HG03565 (cell line): ENCODE measurements at regions not wholly inside any gene's neighbourhood (a gene's known extent, or its start where the extent isn't known, plus 50 kb on each side); places are given as distances from the start of the nearest gene placed in this dataset.

Experiments used
- ATAC-seq: cut with Tn5 transposase; IDR thresholded peaks from one replicate; pipeline ENCODE4 v1.9.1; 2021; ENCODE audit warnings: mild to moderate bottlenecking, moderate library complexity; ENCODE audit not compliant: unreplicated experiment

- no peak for ATAC-seq
Measured at GRCh38 chr22:49574205-49574880, 253.3 kb downstream of the BRD1 start.

DNA sequence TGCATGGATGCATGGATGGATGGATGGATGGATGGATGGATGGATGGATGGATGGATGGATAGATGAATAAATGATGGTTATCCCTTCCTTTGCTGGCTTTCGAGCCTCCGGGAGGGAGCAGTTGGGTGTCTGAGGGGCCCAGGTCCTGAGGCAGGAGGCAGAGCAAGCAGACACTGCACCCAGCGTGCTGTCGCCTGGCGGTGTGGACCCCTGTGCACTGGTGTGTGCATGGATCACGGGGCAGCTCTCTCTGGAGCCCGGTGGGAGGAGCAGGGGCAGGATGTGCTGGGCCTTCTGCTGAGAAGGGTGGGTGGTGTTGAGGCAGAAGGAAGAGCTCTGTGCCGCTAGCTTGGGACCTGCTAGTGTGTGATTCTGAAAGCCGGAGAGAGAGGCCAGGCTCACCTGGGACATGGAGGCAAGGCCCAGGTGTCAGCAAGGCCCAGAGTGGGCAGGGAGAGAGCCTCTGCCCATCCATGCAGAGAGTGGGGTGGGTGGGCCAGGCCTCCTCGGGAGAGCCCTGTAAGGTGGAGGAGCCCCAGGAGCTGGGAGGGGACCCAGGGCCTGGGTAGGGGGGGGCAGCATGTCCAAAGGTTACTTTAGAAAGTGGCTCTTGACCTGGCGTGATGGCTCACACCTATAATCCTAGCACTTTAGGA is 254.4 kb downstream of the BRD1 start:
- no peak for ATAC-seq

- ATAC-seq = no peak
Measured at GRCh38 chr22:49571326-49571725, 256.3 kb downstream of the BRD1 start.

- ATAC-seq = no peak
Measured at GRCh38 chr22:49570032-49570848, 257.4 kb downstream of the BRD1 start.

DNA sequence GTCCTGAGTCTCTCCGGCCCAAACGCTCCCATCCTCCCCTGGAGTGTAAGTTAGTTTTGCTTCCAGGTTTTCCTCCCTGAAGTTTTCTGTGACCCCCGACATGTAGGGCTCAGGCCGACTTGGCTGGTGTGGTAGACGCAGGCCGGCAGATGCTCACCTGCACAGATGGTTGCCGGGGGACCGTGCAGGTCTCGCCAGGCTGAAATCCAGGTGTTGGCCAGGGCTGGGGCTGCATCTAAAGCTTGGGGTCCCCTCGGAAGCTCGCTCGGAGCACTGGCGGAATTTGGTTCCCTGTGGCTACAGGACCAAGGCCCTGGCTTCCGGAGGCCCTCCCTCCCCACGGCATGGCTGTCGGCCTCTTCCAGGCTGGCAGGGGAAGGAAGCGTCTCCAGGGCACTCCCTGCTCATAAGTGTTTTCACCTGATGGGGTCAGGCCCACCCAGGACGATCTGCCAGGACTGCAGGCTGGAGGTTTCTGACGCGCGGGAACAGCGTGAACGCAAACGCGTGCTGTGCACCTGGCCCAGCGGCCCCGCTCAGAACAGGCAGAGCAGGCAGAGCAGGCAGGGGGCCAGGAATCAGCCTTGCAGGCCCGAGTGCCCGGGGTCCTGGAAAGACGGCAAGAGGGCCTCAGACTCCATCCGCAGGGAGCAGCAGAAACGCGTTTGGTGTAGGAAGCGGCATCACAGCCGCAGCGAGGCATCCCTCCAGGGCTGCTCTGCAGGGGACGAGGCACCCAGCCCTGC is 258.2 kb downstream of the BRD1 start:
- no peak for ATAC-seq

GRCh38 chr22:49568751-49569285 is 258.9 kb downstream of the BRD1 start:
- no peak for ATAC-seq

DNA sequence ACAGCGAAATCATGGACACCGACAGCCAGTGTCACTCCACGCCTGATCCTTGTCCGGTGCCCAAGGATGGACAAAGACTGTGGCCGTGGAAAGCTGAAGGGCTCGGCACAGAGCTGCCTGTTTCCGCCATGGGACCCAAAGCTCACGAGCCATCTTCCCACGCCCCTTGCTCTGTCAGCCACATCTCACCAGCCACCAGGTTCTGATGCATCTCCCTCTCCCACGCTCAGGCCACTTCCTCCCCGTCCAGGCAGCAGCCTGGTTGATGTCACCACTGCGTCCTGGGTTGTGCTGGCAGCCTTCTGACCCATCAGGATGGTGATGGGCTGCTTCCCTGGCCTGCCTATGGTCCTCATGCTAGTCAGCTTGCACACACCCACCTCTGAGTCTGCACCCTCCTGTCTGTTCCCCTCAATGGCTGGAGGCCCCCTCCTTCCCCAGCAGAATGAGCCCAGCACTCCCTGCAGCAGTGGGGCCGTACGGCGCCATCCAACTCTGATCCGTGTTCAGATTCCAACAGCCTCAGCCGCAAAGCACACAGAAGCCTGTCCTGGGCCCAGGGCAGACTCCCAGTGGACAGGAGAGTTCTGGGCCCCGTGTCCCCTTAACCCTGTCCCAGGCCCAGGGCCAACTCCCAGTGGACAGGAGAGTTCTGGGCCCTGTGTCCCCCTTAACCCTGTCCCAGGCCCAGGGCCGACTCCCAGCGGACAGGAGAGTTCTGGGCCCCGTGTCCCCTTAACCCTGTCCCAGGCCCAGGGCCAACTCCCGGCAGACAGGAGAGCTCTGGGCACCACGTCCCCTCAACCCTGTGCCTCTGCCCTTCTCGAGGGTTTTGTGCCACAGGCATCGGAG is 259.5 kb downstream of the BRD1 start:
- ATAC-seq = no peak

DNA sequence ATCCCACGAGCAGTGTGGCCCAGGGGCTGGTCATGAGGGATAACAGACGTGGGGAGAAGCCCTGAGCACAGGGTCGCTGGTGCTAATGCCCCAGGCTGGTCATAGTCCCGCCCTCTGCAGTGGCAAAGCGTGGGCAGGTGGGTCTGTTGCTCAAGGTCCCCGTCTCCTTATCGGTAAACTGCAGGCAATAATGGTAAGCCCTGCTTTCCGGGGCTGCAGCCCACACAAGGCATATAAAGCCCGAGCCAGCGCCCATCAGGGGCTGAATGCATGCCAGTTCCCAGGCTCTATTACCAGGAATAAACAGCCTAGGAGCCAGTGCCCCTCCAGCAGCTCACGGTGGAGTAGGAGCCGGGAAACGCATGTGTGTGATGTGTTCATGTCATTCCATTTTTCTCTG is 261.0 kb downstream of the BRD1 start:
- no peak for ATAC-seq

- no peak for ATAC-seq
Measured at GRCh38 chr22:49566141-49566541, 261.5 kb downstream of the BRD1 start.

DNA sequence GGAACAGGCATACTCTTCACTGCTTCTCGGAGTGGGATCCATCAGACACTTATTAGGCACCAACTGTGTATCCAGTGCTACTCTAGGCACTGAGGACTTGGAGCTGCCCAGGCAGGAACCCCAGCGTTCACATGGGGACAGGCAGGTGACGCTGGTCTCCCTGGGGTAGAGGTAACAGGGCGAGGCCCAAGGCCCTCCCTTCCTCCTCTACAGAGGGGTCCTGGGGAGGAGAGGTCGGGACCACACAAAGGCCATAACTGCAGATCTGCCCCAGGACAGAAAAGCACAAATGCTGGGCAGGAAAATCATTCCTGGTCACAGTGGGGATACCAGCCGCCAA is 262.2 kb downstream of the BRD1 start:
- ATAC-seq = no peak

- ATAC-seq = no peak
Measured at GRCh38 chr22:49564666-49565515, 262.8 kb downstream of the BRD1 start.

GRCh38 chr22:49564054-49564453 is 263.6 kb downstream of the BRD1 start:
- ATAC-seq = no peak

DNA sequence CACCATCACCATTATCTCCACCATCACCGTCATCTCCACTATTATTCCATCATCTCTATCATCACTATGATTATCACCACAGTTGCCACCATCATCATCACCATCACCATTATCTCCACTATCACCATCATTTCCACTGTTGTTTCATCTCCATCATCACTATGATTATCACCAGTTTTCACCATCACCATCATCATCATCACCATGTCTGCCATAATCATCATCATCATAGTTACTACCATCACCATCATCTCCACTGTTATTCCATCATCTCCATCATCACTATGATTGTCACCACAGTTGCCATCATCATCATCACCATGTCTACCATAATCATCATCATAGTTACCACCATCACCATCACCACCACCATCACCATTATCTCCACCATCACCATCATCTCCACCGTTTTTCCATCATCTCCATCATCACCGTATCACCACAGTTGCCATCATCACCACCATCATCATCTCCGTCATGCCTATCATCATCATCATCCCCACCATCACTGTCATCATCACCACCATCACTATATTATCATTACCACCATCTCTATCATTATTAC is 264.9 kb downstream of the BRD1 start:
- ATAC-seq = no peak

- no peak for ATAC-seq
Measured at GRCh38 chr22:49561976-49562375, 265.7 kb downstream of the BRD1 start.

GRCh38 chr22:49561338-49561737 is 266.3 kb downstream of the BRD1 start:
- ATAC-seq = no peak

- ATAC-seq = no peak
Measured at GRCh38 chr22:49555526-49555925, 272.1 kb downstream of the BRD1 start.

DNA sequence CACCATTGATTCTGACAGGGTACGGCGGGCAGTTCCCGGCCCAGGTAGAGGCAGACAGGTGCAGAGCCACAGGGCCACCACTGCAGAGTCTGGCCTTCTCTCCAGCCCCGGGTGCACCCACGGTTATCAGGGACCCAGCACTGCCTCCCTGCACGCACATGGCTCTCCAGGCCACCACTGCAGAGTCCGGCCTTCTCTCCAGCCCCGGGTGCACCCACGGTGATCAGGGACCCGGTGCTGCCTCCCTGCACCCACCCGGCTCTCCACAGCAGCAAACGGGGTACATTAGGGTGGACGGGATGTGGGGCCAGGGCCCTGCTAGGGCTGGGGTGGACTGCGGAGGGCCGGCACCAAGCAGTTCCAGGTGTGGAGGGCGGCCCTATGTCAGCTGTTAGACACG is 272.9 kb downstream of the BRD1 start:
- ATAC-seq = no peak

GRCh38 chr22:49554296-49554625 is 273.4 kb downstream of the BRD1 start:
- ATAC-seq = no peak
